ENCODE measurements at regions not wholly inside any gene's neighbourhood (a gene's known extent, or its start where the extent isn't known, plus 50 kb on each side); places are given as distances from the start of the nearest gene placed in this dataset.

DNA sequence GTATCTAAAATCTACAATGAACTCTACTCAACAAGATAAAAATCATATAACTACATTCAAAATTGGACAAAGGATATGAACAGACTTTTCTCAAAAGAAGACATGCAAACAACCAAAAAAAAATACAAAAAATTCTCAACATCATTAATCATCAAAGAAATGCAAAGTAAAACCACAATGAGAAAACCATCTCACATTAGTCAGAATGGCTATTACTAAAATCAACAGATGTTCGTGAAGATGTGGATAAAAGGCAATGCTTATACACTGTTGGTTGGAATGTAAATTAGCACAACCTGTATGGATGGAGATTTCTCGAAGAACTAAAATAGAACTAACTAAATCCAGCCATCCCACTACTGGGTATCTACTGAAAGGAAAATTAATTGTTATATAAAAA lies 1080.8 kb downstream of the AMY1C start:
- TF ChIP-seq, protein P1, sequence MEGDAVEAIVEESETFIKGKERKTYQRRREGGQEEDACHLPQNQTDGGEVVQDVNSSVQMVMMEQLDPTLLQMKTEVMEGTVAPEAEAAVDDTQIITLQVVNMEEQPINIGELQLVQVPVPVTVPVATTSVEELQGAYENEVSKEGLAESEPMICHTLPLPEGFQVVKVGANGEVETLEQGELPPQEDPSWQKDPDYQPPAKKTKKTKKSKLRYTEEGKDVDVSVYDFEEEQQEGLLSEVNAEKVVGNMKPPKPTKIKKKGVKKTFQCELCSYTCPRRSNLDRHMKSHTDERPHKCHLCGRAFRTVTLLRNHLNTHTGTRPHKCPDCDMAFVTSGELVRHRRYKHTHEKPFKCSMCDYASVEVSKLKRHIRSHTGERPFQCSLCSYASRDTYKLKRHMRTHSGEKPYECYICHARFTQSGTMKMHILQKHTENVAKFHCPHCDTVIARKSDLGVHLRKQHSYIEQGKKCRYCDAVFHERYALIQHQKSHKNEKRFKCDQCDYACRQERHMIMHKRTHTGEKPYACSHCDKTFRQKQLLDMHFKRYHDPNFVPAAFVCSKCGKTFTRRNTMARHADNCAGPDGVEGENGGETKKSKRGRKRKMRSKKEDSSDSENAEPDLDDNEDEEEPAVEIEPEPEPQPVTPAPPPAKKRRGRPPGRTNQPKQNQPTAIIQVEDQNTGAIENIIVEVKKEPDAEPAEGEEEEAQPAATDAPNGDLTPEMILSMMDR (IDR thresholded peaks at IDR 0.05), result no peak
- TF ChIP-seq EZH2 (IDR thresholded peaks at IDR 0.05; ENCODE audit: borderline replicate concordance, insufficient read depth, low read depth, low read length, poor library complexity, severe bottlenecking), result no peak
